Esophagus (tissue), 2 donors: ENCODE measurements at regions not wholly inside any gene's neighbourhood (a gene's known extent, or its start where the extent isn't known, plus 50 kb on each side); places are given as distances from the start of the nearest gene placed in this dataset.
A peak's percentile ranks its signal among the peaks of the same experiment; 100 is the strongest.

ENCODE experiments used
- H3K27ac ChIP-seq, 2 donors: one replicate each; pipeline ENCODE4 v1.5.1; 2013; ENCODE audit warnings: low read depth in 2 of 2, mild to moderate bottlenecking in 2 of 2, inconsistent platforms in 1 of 2, low read length in 1 of 2, moderate library complexity in 1 of 2
- H3K27me3 ChIP-seq, 2 donors: one replicate each; pipeline ENCODE4 v1.6.1; 2013; ENCODE audit warnings: low read length in 2 of 2, control low read depth in 1 of 2, mild to moderate bottlenecking in 1 of 2; ENCODE audit not compliant: insufficient read depth in 2 of 2, control insufficient read depth in 1 of 2
- H3K36me3 ChIP-seq, 2 donors: one replicate each; pipeline ENCODE4 v1.6.1; 2013; ENCODE audit warnings: low read length in 1 of 2; ENCODE audit not compliant: control insufficient read depth in 2 of 2, insufficient read depth in 2 of 2
- H3K4me1 ChIP-seq, 2 donors: one replicate each; pipeline ENCODE4 v1.6.1; 2013; ENCODE audit warnings: low read length in 1 of 2; ENCODE audit not compliant: control insufficient read depth in 2 of 2, insufficient read depth in 2 of 2
- H3K4me3 ChIP-seq, 2 donors: one replicate each; pipeline ENCODE4 v1.5.1; 2013; ENCODE audit warnings: low read length in 2 of 2, mild to moderate bottlenecking in 2 of 2, low read depth in 1 of 2, moderate library complexity in 1 of 2
- H3K9me3 ChIP-seq, 2 donors: one replicate each; pipeline ENCODE4 v1.6.1; 2013; ENCODE audit warnings: mild to moderate bottlenecking in 2 of 2, low read depth in 1 of 2, low read length in 1 of 2, moderate library complexity in 1 of 2; ENCODE audit not compliant: control insufficient read depth in 2 of 2, insufficient read depth in 1 of 2
- WGBS, 2 donors: extraction: QIAGEN DNeasy Blood & Tissue Kit; methylation state at CpG; one replicate each; pipeline ENCODE4 v1.1.7; 2013; 5-methylcytosine and 5-hydroxymethylcytosine counted together
- donor health status: healthy with polysubstance abuse.
- donor health status: Bipolar disorder and iron deficiency.

- 66 to 73% methylated on average over 4 of the region's 4 CpGs for WGBS, 2 donors
- Histone ChIP-seq H3K4me1 (no peaks in the 10 kb centered on the region), H3K27me3 (no peaks in the 10 kb centered on the region), H3K36me3 (no peaks in the 10 kb centered on the region), H3K9me3 (peaks cover 0 to 5% of the 10 kb centered on the region in 2 donors), H3K4me3 (no peak overlapping the region), H3K27ac (no peak overlapping the region)
Measured at GRCh38 chr11:134764966-134765365, 352.9 kb upstream of the B3GAT1 start.

- no peaks in the 10 kb centered on the region for H3K27me3 ChIP-seq
- WGBS, 2 donors: 77 to 82% methylated on average over 8 of the region's 8 CpGs
Measured at GRCh38 chr11:134764367-134764766, 352.3 kb upstream of the B3GAT1 start.

GRCh38 chr11:134763030-134763388 is 351.0 kb upstream of the B3GAT1 start:
- Histone ChIP-seq H3K4me1 (no peaks in the 10 kb centered on the region), H3K36me3 (no peaks in the 10 kb centered on the region), H3K27ac (no peak overlapping the region), H3K27me3 (no peaks in the 10 kb centered on the region), H3K4me3 (no peak overlapping the region), H3K9me3 (peaks cover 0 to 10% of the 10 kb centered on the region in 2 donors)
- WGBS, 2 donors: 89 to 92% methylated on average over 16 of the region's 16 CpGs

More at GRCh38 chr11:134764367-134764766, 352.3 kb upstream of the B3GAT1 start:
- H3K4me1 ChIP-seq: no peaks in the 10 kb centered on the region
- H3K36me3 ChIP-seq: no peaks in the 10 kb centered on the region
- no peak overlapping the region for H3K4me3 ChIP-seq
- H3K27ac ChIP-seq: no peak overlapping the region
- H3K9me3 ChIP-seq: peaks cover 0 to 8% of the 10 kb centered on the region in 2 donors

GRCh38 chr11:134762248-134763029 is 350.4 kb upstream of the B3GAT1 start:
- Histone ChIP-seq H3K4me3 (peak overlapping the region in 1 of 2 donors; percentile 23), H3K9me3 (peaks cover 0 to 7% of the 10 kb centered on the region in 2 donors), H3K27ac (no peak overlapping the region), H3K27me3 (no peaks in the 10 kb centered on the region), H3K36me3 (no peaks in the 10 kb centered on the region), H3K4me1 (no peaks in the 10 kb centered on the region)
- 64 to 71% methylated on average over 46 to 59 of the region's 59 CpGs for WGBS, 2 donors

GRCh38 chr11:134761926-134762247 is 349.8 kb upstream of the B3GAT1 start:
- H3K9me3 ChIP-seq: peaks cover 0 to 7% of the 10 kb centered on the region in 2 donors
- no peaks in the 10 kb centered on the region for H3K4me1 ChIP-seq
- H3K27ac ChIP-seq: no peak overlapping the region
- H3K27me3 ChIP-seq: no peaks in the 10 kb centered on the region
- H3K36me3 ChIP-seq: no peaks in the 10 kb centered on the region
- no peak overlapping the region for H3K4me3 ChIP-seq
- 66 to 79% methylated on average over 20 of the region's 20 CpGs for WGBS, 2 donors

GRCh38 chr11:134761386-134761785 is 349.3 kb upstream of the B3GAT1 start:
- H3K27me3 ChIP-seq: no peaks in the 10 kb centered on the region
- H3K36me3 ChIP-seq: no peaks in the 10 kb centered on the region
- H3K4me3 ChIP-seq: no peak overlapping the region
- H3K27ac ChIP-seq: no peak overlapping the region
- WGBS, 2 donors: 81% methylated on average over 12 of the region's 12 CpGs
- H3K4me1 ChIP-seq: no peaks in the 10 kb centered on the region
- peaks cover 0 to 7% of the 10 kb centered on the region in 2 donors for H3K9me3 ChIP-seq

GRCh38 chr11:134760957-134761356 is 348.9 kb upstream of the B3GAT1 start:
- Histone ChIP-seq H3K4me1 (no peaks in the 10 kb centered on the region), H3K36me3 (no peaks in the 10 kb centered on the region), H3K9me3 (peaks cover 0 to 7% of the 10 kb centered on the region in 2 donors), H3K27me3 (no peaks in the 10 kb centered on the region), H3K4me3 (no peak overlapping the region), H3K27ac (no peak overlapping the region)
- WGBS, 2 donors: 54 to 83% methylated on average over 3 of the region's 3 CpGs

GRCh38 chr11:134760299-134760698 is 348.3 kb upstream of the B3GAT1 start:
- Histone ChIP-seq H3K27ac (no peak overlapping the region), H3K9me3 (peaks cover 0 to 7% of the 10 kb centered on the region in 2 donors), H3K4me1 (no peaks in the 10 kb centered on the region), H3K4me3 (no peak overlapping the region), H3K27me3 (no peaks in the 10 kb centered on the region), H3K36me3 (no peaks in the 10 kb centered on the region)
- 85 to 87% methylated on average over 12 of the region's 12 CpGs for WGBS, 2 donors

- 76 to 77% methylated on average over 11 of the region's 11 CpGs for WGBS, 2 donors
- Histone ChIP-seq H3K4me1 (no peaks in the 10 kb centered on the region), H3K4me3 (no peak overlapping the region), H3K9me3 (peaks cover 0 to 7% of the 10 kb centered on the region in 2 donors), H3K36me3 (no peaks in the 10 kb centered on the region), H3K27ac (no peak overlapping the region), H3K27me3 (no peaks in the 10 kb centered on the region)
Measured at GRCh38 chr11:134759855-134760254, 347.8 kb upstream of the B3GAT1 start.

- WGBS, 2 donors: 60 to 69% methylated on average over 11 of the region's 11 CpGs
- peaks cover 0 to 7% of the 10 kb centered on the region in 2 donors for H3K9me3 ChIP-seq
- no peaks in the 10 kb centered on the region for H3K27me3 ChIP-seq
- no peak overlapping the region for H3K27ac ChIP-seq
- no peaks in the 10 kb centered on the region for H3K36me3 ChIP-seq
- H3K4me1 ChIP-seq: no peaks in the 10 kb centered on the region
- no peak overlapping the region for H3K4me3 ChIP-seq
Measured at GRCh38 chr11:134759274-134759673, 347.2 kb upstream of the B3GAT1 start.
